HEK293 (cell line): ENCODE measurements at regions not wholly inside any gene's neighbourhood (a gene's known extent, or its start where the extent isn't known, plus 50 kb on each side); places are given as distances from the start of the nearest gene placed in this dataset.

Source experiments
- CTCF ChIA-PET: fragments of 350-600 bp; formaldehyde crosslinking; extraction: SDS; loops from one replicate; lab custom pipeline; 2021; ENCODE audit warnings: antibody characterized with exemption; lab: Yijun Ruan, JAX
- POLR2A ChIA-PET: fragments of 300-600 bp; formaldehyde crosslinking; extraction: SDS; loops from one replicate; lab custom pipeline; 2020; ENCODE audit warnings: antibody characterized with exemption, inconsistent platforms; lab: Yijun Ruan, JAX
- H3K27ac ChIP-seq: fragments of 200-500 bp; sonication (Bioruptor generic); 2 replicates; pipeline ENCODE4 v1.5.1; 2014; ENCODE audit warnings: low read depth, low read length, control low read depth, inconsistent platforms; ENCODE audit errors: extremely low read depth
- H3K36me3 ChIP-seq, 2 experiments: fragments of 200-500 bp in 1 of 2; sonication (Bioruptor generic) in 1 of 2; 1 replicate in 1 of 2; 2 replicates in 1 of 2; pipeline ENCODE4 v1.5.1; 2014 to 2017; ENCODE audit warnings: inconsistent platforms in 2 of 2, low read length in 2 of 2; ENCODE audit not compliant: control insufficient read depth in 2 of 2, insufficient read depth in 1 of 2
- H3K4me1 ChIP-seq: fragments of 200-500 bp; sonication (Bioruptor generic); 2 replicates; pipeline ENCODE4 v1.5.1; 2014; ENCODE audit warnings: mild to moderate bottlenecking, low read length, inconsistent platforms; ENCODE audit not compliant: control insufficient read depth, insufficient read depth
- H3K4me3 ChIP-seq: 2 replicates; pipeline ENCODE4 v1.5.1; 2011; ENCODE audit warnings: low read depth, mild to moderate bottlenecking, control low read depth, low read length, moderate library complexity
- H3K9me3 ChIP-seq: fragments of 200-500 bp; sonication (Bioruptor generic); 2 replicates; pipeline ENCODE4 v1.5.1; 2014; ENCODE audit warnings: low read depth, low read length, inconsistent platforms; ENCODE audit not compliant: control insufficient read depth, insufficient read depth
- GLI2 ChIP-seq: fragments of 450-650 bp; formaldehyde crosslinking; IDR thresholded peaks from 2 replicates; pipeline ENCODE4; 2017; ENCODE audit warnings: missing biosample characterization, missing genetic modification characterization, low read depth, borderline replicate concordance
- RBAK ChIP-seq: fragments of 450-650 bp; formaldehyde crosslinking; IDR thresholded peaks from 2 replicates; pipeline ENCODE4 v1.5.1; 2016; ENCODE audit warnings: missing biosample characterization, missing genetic modification characterization
- SALL2 ChIP-seq: fragments of 450-650 bp; formaldehyde crosslinking; IDR thresholded peaks from 2 replicates; pipeline ENCODE4 v1.5.0; 2017; ENCODE audit warnings: missing biosample characterization, mild to moderate bottlenecking, missing genetic modification characterization, borderline replicate concordance
- ZBTB7A ChIP-seq: fragments of 450-650 bp; formaldehyde crosslinking; IDR thresholded peaks from 2 replicates; pipeline ENCODE4 v1.5.1; 2016; ENCODE audit warnings: low read depth, missing biosample characterization, missing genetic modification characterization
- ZNF114 ChIP-seq: fragments of 450-650 bp; formaldehyde crosslinking; IDR thresholded peaks from 2 replicates; pipeline ENCODE4 v1.5.0; 2017; ENCODE audit warnings: missing biosample characterization, missing genetic modification characterization
- ZNF140 ChIP-seq: fragments of 450-650 bp; formaldehyde crosslinking; IDR thresholded peaks from 2 replicates; pipeline ENCODE4 v1.5.1; 2016; ENCODE audit warnings: missing biosample characterization, missing genetic modification characterization
- ZNF146 ChIP-seq: fragments of 450-650 bp; formaldehyde crosslinking; IDR thresholded peaks from 2 replicates; pipeline ENCODE4 v1.5.1; 2016; ENCODE audit warnings: missing biosample characterization, missing genetic modification characterization
- ZNF24 ChIP-seq: fragments of 450-650 bp; formaldehyde crosslinking; IDR thresholded peaks from 2 replicates; pipeline ENCODE4 v1.5.1; 2016; ENCODE audit warnings: missing biosample characterization, missing genetic modification characterization
- ZNF266 ChIP-seq: fragments of 450-650 bp; formaldehyde crosslinking; IDR thresholded peaks from 2 replicates; pipeline ENCODE4 v1.5.1; 2016; ENCODE audit warnings: missing biosample characterization, missing genetic modification characterization, low read depth
- ZNF302 ChIP-seq: fragments of 450-650 bp; formaldehyde crosslinking; IDR thresholded peaks from 2 replicates; pipeline ENCODE4 v1.5.1; 2016; ENCODE audit warnings: missing biosample characterization, missing genetic modification characterization, low read depth
- ZNF37A ChIP-seq: fragments of 450-650 bp; IDR thresholded peaks from 2 replicates; pipeline ENCODE4 v1.5.1; 2018; ENCODE audit warnings: missing biosample characterization, missing genetic modification characterization
- ZNF404 ChIP-seq: fragments of 450-650 bp; formaldehyde crosslinking; IDR thresholded peaks from 2 replicates; pipeline ENCODE4 v1.5.1; 2017; ENCODE audit warnings: missing biosample characterization, missing genetic modification characterization
- ZNF514 ChIP-seq: fragments of 450-650 bp; formaldehyde crosslinking; IDR thresholded peaks from 2 replicates; pipeline ENCODE4 v1.5.1; 2016; ENCODE audit warnings: missing biosample characterization, missing genetic modification characterization
- ZNF548 ChIP-seq: fragments of 450-650 bp; formaldehyde crosslinking; IDR thresholded peaks from 2 replicates; pipeline ENCODE4 v1.5.1; 2016; ENCODE audit warnings: missing biosample characterization, missing genetic modification characterization
- ZNF624 ChIP-seq: fragments of 450-650 bp; formaldehyde crosslinking; IDR thresholded peaks from 2 replicates; pipeline ENCODE4 v1.5.1; 2017; ENCODE audit warnings: missing biosample characterization, missing genetic modification characterization
- ZNF747 ChIP-seq: fragments of 450-650 bp; formaldehyde crosslinking; IDR thresholded peaks from 2 replicates; pipeline ENCODE4 v1.5.1; 2016; ENCODE audit warnings: missing biosample characterization, missing genetic modification characterization
- ZNF76 ChIP-seq: fragments of 450-650 bp; formaldehyde crosslinking; IDR thresholded peaks from 2 replicates; pipeline ENCODE4; 2016; ENCODE audit warnings: low read depth, missing biosample characterization, missing genetic modification characterization, borderline replicate concordance
- ZNF791 ChIP-seq: fragments of 450-650 bp; formaldehyde crosslinking; IDR thresholded peaks from 2 replicates; pipeline ENCODE4 v1.5.1; 2016; ENCODE audit warnings: missing biosample characterization, missing genetic modification characterization
- TF ChIP-seq, protein P1 (sequence below): sonication (generic); formaldehyde crosslinking; IDR thresholded peaks from 2 replicates; pipeline ENCODE4 v1.8.1; 2022; ENCODE audit warnings: mild to moderate bottlenecking, moderate library complexity, missing genetic modification reagents
- TF ChIP-seq, protein P2 (sequence below): fragments of 450-650 bp; formaldehyde crosslinking; IDR thresholded peaks from 2 replicates; pipeline ENCODE4 v1.5.1; 2016; ENCODE audit warnings: missing biosample characterization, missing genetic modification characterization
- TF ChIP-seq, protein P3 (sequence below): fragments of 450-650 bp; formaldehyde crosslinking; IDR thresholded peaks from 2 replicates; pipeline ENCODE4 v1.5.1; 2016; ENCODE audit warnings: missing biosample characterization, missing genetic modification characterization
- TF ChIP-seq, protein P4 (sequence below): fragments of 450-650 bp; formaldehyde crosslinking; IDR thresholded peaks from 2 replicates; pipeline ENCODE4 v1.5.1; 2017; ENCODE audit warnings: missing biosample characterization, missing genetic modification characterization
- TF ChIP-seq, protein P5 (sequence below): fragments of 450-650 bp; formaldehyde crosslinking; conservative IDR thresholded peaks from 2 replicates; pipeline ENCODE4 v1.5.1; 2016; ENCODE audit warnings: low read depth, missing biosample characterization, missing genetic modification characterization
- TF ChIP-seq, protein P6 (sequence below): fragments of 450-650 bp; formaldehyde crosslinking; IDR thresholded peaks from 2 replicates; pipeline ENCODE4 v1.5.1; 2016; ENCODE audit warnings: missing biosample characterization, missing genetic modification characterization

DNA sequence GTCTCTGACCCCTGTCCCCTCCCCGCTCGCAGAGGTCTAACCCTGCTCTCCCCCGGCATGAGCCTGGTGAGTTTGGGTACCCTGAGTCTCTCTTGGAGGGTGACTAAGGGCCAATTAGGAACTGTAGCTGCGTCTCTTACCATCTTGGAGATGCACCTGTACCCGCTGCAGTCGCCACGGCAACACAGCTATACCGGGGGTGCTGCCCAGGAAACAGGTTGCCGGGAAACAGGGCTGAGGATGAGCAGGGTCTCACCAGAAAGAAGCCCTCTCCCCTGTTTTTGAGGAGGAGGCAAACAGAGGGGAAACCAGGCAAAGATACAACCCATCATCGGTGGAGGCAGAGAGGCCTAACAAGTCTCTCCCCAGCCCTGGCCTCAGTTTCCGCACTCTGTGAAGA, 140.2 kb downstream of the TMEM132E start:
- POLR2A ChIA-PET: no interaction called here
- Histone ChIP-seq H3K4me1 (no peaks in the 10 kb centered on the region), H3K4me3 (no peak overlapping the region), H3K9me3 (no peaks in the 10 kb centered on the region), H3K27ac (no peak overlapping the region), H3K36me3 (no peaks in the 10 kb centered on the region)
- CTCF ChIA-PET: interaction anchor here (0.5 kb wide), 1 partner anchor 75 kb away, joined by 3 read pairs; no protein-coding TSS in a partner anchor
- TF ChIP-seq ZNF404 (tag by site-specific recombination) (no peak), ZBTB7A (no peak), ZNF266 (no peak), ZNF624 (tag by site-specific recombination) (no peak), ZNF37A (tag by site-specific recombination) (no peak), ZNF791 (tag by site-specific recombination) (no peak), GLI2 (no peak), ZNF146 (tag by site-specific recombination) (no peak), ZNF514 (tag by site-specific recombination) (no peak), ZNF140 (no peak), SALL2 (no peak), ZNF747 (no peak)
- TF ChIP-seq, protein P1, sequence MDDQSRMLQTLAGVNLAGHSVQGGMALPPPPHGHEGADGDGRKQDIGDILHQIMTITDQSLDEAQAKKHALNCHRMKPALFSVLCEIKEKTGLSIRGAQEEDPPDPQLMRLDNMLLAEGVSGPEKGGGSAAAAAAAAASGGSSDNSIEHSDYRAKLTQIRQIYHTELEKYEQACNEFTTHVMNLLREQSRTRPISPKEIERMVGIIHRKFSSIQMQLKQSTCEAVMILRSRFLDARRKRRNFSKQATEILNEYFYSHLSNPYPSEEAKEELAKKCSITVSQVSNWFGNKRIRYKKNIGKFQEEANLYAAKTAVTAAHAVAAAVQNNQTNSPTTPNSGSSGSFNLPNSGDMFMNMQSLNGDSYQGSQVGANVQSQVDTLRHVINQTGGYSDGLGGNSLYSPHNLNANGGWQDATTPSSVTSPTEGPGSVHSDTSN (CRISPR knock-in tag): no peak
- TF ChIP-seq, protein P2, sequence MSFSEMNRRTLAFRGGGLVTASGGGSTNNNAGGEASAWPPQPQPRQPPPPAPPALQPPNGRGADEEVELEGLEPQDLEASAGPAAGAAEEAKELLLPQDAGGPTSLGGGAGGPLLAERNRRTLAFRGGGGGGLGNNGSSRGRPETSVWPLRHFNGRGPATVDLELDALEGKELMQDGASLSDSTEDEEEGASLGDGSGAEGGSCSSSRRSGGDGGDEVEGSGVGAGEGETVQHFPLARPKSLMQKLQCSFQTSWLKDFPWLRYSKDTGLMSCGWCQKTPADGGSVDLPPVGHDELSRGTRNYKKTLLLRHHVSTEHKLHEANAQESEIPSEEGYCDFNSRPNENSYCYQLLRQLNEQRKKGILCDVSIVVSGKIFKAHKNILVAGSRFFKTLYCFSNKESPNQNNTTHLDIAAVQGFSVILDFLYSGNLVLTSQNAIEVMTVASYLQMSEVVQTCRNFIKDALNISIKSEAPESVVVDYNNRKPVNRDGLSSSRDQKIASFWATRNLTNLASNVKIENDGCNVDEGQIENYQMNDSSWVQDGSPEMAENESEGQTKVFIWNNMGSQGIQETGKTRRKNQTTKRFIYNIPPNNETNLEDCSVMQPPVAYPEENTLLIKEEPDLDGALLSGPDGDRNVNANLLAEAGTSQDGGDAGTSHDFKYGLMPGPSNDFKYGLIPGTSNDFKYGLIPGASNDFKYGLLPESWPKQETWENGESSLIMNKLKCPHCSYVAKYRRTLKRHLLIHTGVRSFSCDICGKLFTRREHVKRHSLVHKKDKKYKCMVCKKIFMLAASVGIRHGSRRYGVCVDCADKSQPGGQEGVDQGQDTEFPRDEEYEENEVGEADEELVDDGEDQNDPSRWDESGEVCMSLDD (tag by site-specific recombination): no peak
- TF ChIP-seq, protein P3, sequence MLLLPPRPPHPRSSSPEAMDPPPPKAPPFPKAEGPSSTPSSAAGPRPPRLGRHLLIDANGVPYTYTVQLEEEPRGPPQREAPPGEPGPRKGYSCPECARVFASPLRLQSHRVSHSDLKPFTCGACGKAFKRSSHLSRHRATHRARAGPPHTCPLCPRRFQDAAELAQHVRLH (tag by site-specific recombination): no peak
- TF ChIP-seq, protein P4, sequence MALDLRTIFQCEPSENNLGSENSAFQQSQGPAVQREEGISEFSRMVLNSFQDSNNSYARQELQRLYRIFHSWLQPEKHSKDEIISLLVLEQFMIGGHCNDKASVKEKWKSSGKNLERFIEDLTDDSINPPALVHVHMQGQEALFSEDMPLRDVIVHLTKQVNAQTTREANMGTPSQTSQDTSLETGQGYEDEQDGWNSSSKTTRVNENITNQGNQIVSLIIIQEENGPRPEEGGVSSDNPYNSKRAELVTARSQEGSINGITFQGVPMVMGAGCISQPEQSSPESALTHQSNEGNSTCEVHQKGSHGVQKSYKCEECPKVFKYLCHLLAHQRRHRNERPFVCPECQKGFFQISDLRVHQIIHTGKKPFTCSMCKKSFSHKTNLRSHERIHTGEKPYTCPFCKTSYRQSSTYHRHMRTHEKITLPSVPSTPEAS (tag by site-specific recombination): no peak
- TF ChIP-seq, protein P5, sequence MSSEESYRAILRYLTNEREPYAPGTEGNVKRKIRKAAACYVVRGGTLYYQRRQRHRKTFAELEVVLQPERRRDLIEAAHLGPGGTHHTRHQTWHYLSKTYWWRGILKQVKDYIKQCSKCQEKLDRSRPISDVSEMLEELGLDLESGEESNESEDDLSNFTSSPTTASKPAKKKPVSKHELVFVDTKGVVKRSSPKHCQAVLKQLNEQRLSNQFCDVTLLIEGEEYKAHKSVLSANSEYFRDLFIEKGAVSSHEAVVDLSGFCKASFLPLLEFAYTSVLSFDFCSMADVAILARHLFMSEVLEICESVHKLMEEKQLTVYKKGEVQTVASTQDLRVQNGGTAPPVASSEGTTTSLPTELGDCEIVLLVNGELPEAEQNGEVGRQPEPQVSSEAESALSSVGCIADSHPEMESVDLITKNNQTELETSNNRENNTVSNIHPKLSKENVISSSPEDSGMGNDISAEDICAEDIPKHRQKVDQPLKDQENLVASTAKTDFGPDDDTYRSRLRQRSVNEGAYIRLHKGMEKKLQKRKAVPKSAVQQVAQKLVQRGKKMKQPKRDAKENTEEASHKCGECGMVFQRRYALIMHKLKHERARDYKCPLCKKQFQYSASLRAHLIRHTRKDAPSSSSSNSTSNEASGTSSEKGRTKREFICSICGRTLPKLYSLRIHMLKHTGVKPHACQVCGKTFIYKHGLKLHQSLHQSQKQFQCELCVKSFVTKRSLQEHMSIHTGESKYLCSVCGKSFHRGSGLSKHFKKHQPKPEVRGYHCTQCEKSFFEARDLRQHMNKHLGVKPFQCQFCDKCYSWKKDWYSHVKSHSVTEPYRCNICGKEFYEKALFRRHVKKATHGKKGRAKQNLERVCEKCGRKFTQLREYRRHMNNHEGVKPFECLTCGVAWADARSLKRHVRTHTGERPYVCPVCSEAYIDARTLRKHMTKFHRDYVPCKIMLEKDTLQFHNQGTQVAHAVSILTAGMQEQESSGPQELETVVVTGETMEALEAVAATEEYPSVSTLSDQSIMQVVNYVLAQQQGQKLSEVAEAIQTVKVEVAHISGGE: no peak

DNA sequence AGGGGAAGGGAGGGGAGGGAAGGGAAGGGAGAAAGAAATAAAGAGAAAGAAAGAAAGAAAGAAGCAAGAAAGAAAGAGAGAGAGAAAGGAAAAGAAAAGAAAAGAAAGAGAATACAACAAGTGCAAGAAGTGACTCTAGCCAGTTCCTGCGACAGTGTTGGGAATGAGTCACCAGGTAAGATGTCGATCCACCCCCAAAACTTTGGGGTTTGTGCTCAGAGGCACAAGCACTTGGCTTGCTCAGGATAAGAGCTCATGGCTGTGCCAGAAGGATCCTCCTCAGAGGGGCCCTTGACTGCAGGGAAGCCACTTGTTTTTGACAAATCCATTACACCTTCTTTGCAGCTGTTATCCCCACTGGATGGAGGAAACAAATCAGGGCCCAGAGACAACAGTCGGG, 137.7 kb downstream of the TMEM132E start:
- POLR2A ChIA-PET: no interaction called here
- CTCF ChIA-PET: no interaction called here
- Histone ChIP-seq H3K4me1 (no peaks in the 10 kb centered on the region), H3K9me3 (no peaks in the 10 kb centered on the region), H3K36me3 (no peaks in the 10 kb centered on the region), H3K27ac (no peak overlapping the region), H3K4me3 (no peak overlapping the region)
- TF ChIP-seq ZNF76 (no peak), ZNF548 (tag by site-specific recombination) (no peak), RBAK (no peak), ZNF24 (tag by site-specific recombination) (no peak), ZNF302 (tag by site-specific recombination) (no peak), ZNF114 (tag by site-specific recombination) (no peak)
- TF ChIP-seq, protein P1 (CRISPR knock-in tag): no peak
- TF ChIP-seq, protein P6, sequence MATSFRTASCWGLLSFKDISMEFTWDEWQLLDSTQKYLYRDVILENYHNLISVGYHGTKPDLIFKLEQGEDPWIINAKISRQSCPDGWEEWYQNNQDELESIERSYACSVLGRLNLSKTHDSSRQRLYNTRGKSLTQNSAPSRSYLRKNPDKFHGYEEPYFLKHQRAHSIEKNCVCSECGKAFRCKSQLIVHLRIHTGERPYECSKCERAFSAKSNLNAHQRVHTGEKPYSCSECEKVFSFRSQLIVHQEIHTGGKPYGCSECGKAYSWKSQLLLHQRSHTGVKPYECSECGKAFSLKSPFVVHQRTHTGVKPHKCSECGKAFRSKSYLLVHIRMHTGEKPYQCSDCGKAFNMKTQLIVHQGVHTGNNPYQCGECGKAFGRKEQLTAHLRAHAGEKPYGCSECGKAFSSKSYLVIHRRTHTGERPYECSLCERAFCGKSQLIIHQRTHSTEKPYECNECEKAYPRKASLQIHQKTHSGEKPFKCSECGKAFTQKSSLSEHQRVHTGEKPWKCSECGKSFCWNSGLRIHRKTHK (tag by site-specific recombination): no peak
